ENCODE measurements at regions not wholly inside any gene's neighbourhood (a gene's known extent, or its start where the extent isn't known, plus 50 kb on each side); places are given as distances from the start of the nearest gene placed in this dataset.
"Not testable (repeated sequence)": the region's sequence is repeated elsewhere in the genome, so short reads cannot be mapped to it uniquely, and the experiment has no call there.

GRCh38 chr1:157326173-157326859, 188.1 kb upstream of the ETV3 start:
- Mint-ChIP-seq H3K9me3 (peaks cover 27% of the 10 kb centered on the region), H3K4me3 (no peak overlapping the region), H3K36me3 (ENCODE audit: low read depth) (no peaks in the 10 kb centered on the region), H3K27ac (peak overlapping the region; percentile 45), H3K4me1 (peaks cover 7% of the 10 kb centered on the region), H3K27me3 (ENCODE audit: low read depth, poor library complexity) (no peaks in the 10 kb centered on the region)
- no peak for DNase-seq
- TF ChIP-seq CTCF (IDR thresholded peaks at IDR 0.05) = no peak

- Mint-ChIP-seq H3K4me3 (no peak overlapping the region), H3K27me3 (ENCODE audit: low read depth, poor library complexity) (no peaks in the 10 kb centered on the region), H3K27ac (no peak overlapping the region), H3K9me3 (peaks cover 28% of the 10 kb centered on the region), H3K4me1 (peaks cover 7% of the 10 kb centered on the region), H3K36me3 (ENCODE audit: low read depth) (no peaks in the 10 kb centered on the region)
- TF ChIP-seq CTCF (IDR thresholded peaks at IDR 0.05) = no peak
- DNase-seq = no peak
Measured at GRCh38 chr1:157325220-157325619, 187.0 kb upstream of the ETV3 start.

- not testable (repeated sequence) for H3K36me3 Mint-ChIP-seq (ENCODE audit: low read depth); H3K4me3 Mint-ChIP-seq; H3K27ac Mint-ChIP-seq; H3K4me1 Mint-ChIP-seq; DNase-seq; H3K27me3 Mint-ChIP-seq (ENCODE audit: low read depth, poor library complexity)
- peaks cover 48% of the 10 kb centered on the region for H3K9me3 Mint-ChIP-seq
Measured at GRCh38 chr1:157321972-157322371, 183.8 kb upstream of the ETV3 start.

- Mint-ChIP-seq H3K4me3 (no peak overlapping the region), H3K36me3 (ENCODE audit: low read depth) (peaks cover 5% of the 10 kb centered on the region), H3K27me3 (ENCODE audit: low read depth, poor library complexity) (peaks cover 3% of the 10 kb centered on the region), H3K27ac (no peak overlapping the region), H3K4me1 (no peaks in the 10 kb centered on the region), H3K9me3 (peaks cover 68% of the 10 kb centered on the region)
- TF ChIP-seq CTCF (IDR thresholded peaks at IDR 0.05) = no peak
- no peak for DNase-seq
Measured at GRCh38 chr1:157319567-157319966, 181.4 kb upstream of the ETV3 start.

GRCh38 chr1:157317229-157317628, 179.0 kb upstream of the ETV3 start:
- not testable (repeated sequence) for H3K27ac Mint-ChIP-seq; H3K4me3 Mint-ChIP-seq; H3K4me1 Mint-ChIP-seq; DNase-seq; H3K27me3 Mint-ChIP-seq (ENCODE audit: low read depth, poor library complexity); H3K36me3 Mint-ChIP-seq (ENCODE audit: low read depth)
- H3K9me3 Mint-ChIP-seq = peaks cover 68% of the 10 kb centered on the region

- peaks cover 15% of the 10 kb centered on the region for H3K27me3 Mint-ChIP-seq (ENCODE audit: low read depth, poor library complexity)
- no peak overlapping the region for H3K27ac Mint-ChIP-seq
- H3K4me3 Mint-ChIP-seq = no peak overlapping the region
Measured at GRCh38 chr1:157315544-157315943, 177.3 kb upstream of the ETV3 start.

More at GRCh38 chr1:157315544-157315943, 177.3 kb upstream of the ETV3 start:
- Mint-ChIP-seq H3K4me1 (peaks cover 13% of the 10 kb centered on the region), H3K36me3 (ENCODE audit: low read depth) (peaks cover 5% of the 10 kb centered on the region), H3K9me3 (peaks cover 55% of the 10 kb centered on the region)
- no peak for TF ChIP-seq CTCF (IDR thresholded peaks at IDR 0.05)
- no peak for DNase-seq
